ENCODE measurements at regions not wholly inside any gene's neighbourhood (a gene's known extent, or its start where the extent isn't known, plus 50 kb on each side); places are given as distances from the start of the nearest gene placed in this dataset.

DNA sequence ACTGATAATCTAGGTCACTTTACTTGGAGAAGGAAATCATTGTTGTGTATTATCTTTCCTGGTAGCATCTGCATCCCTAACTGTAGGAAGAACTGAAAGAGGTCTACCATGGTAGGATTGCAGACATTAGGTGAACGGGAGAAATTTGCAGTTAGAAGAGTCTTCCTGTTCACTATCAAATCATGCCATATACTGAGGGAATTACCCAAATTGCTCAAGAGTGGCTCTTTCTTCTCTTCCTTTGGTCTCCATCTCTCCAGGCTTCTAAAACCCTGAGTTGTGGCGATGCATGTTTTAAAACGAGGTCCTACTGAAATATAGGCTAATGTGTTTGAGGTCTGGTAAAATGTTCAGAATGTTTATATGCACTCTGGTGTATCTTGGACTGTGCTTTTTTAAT lies 85.3 kb upstream of the HK2 start:
- TF ChIP-seq, protein P1, sequence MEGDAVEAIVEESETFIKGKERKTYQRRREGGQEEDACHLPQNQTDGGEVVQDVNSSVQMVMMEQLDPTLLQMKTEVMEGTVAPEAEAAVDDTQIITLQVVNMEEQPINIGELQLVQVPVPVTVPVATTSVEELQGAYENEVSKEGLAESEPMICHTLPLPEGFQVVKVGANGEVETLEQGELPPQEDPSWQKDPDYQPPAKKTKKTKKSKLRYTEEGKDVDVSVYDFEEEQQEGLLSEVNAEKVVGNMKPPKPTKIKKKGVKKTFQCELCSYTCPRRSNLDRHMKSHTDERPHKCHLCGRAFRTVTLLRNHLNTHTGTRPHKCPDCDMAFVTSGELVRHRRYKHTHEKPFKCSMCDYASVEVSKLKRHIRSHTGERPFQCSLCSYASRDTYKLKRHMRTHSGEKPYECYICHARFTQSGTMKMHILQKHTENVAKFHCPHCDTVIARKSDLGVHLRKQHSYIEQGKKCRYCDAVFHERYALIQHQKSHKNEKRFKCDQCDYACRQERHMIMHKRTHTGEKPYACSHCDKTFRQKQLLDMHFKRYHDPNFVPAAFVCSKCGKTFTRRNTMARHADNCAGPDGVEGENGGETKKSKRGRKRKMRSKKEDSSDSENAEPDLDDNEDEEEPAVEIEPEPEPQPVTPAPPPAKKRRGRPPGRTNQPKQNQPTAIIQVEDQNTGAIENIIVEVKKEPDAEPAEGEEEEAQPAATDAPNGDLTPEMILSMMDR (IDR thresholded peaks at IDR 0.05), result no peak
- no peak for TF ChIP-seq SIN3A (IDR thresholded peaks at IDR 0.05; ENCODE audit: borderline replicate concordance, insufficient read depth, low read depth, low read length)
- TF ChIP-seq POLR2AphosphoS5 (IDR thresholded peaks at IDR 0.05; ENCODE audit: low read depth, low read length), result no peak
- no peak for TF ChIP-seq REST (IDR thresholded peaks at IDR 0.05; ENCODE audit: insufficient read depth in 1 of 2, low read depth in 2 of 2, low read length in 1 of 2)
- TF ChIP-seq TCF7L2 (IDR thresholded peaks at IDR 0.05; ENCODE audit: low read depth, low read length), result no peak
